Activated CD8-positive, alpha-beta memory T cell treated with anti-CD3 and anti-CD28 coated beads, Interleukin-2, amount 10 ng/mL, durations not matched to agents 7 days and 5 days (primary cell): ENCODE measurements at regions not wholly inside any gene's neighbourhood (a gene's known extent, or its start where the extent isn't known, plus 50 kb on each side); places are given as distances from the start of the nearest gene placed in this dataset.
"Not testable (repeated sequence)": the region's sequence is repeated elsewhere in the genome, so short reads cannot be mapped to it uniquely, and the experiment has no call there.

Experiments used
- ATAC-seq: fragments of 150-1000 bp; cut with Tn5 transposase; one replicate; pipeline ENCODE4 v1.10.0; 2021; ENCODE audit warnings: moderate library complexity
- CTCF ChIA-PET: fragments of 350-600 bp; sonication (Branson Sonifier 250); formaldehyde crosslinking; loops from one replicate; lab custom pipeline; 2021; ENCODE audit warnings: antibody characterized with exemption; lab: Charles Lee
- DNase-seq: peaks from one replicate; pipeline ENCODE4 v3.0.0-alpha.2; 2020
- H3K27ac Mint-ChIP-seq: one replicate; pipeline ENCODE4 v1.8.0; 2021; ENCODE audit warnings: mild to moderate bottlenecking, mixed read lengths
- H3K27me3 Mint-ChIP-seq: one replicate; pipeline ENCODE4 v1.8.0; 2021; ENCODE audit warnings: mixed read lengths
- H3K36me3 Mint-ChIP-seq: one replicate; pipeline ENCODE4 v1.8.0; 2021; ENCODE audit warnings: mild to moderate bottlenecking, mixed read lengths
- H3K4me1 Mint-ChIP-seq: one replicate; pipeline ENCODE4 v1.8.0; 2021; ENCODE audit warnings: mixed read lengths
- H3K4me3 Mint-ChIP-seq: one replicate; pipeline ENCODE4 v1.8.0; 2021; ENCODE audit warnings: mild to moderate bottlenecking, moderate library complexity, mixed read lengths
- H3K9me3 Mint-ChIP-seq: one replicate; pipeline ENCODE4 v1.8.0; 2022; ENCODE audit warnings: low read depth, mixed read lengths

GRCh38 chr6:3672339-3672738 lies 79.2 kb downstream of the PXDC1 start:
- not testable (repeated sequence) for ATAC-seq, H3K4me1 Mint-ChIP-seq, H3K27ac Mint-ChIP-seq, H3K9me3 Mint-ChIP-seq, DNase-seq, H3K36me3 Mint-ChIP-seq, H3K4me3 Mint-ChIP-seq
- CTCF ChIA-PET: interaction anchor here (1.1 kb wide), 1 partner anchor 60 kb away, joined by 4 read pairs; no protein-coding TSS in a partner anchor
- peaks cover 17% of the 10 kb centered on the region for H3K27me3 Mint-ChIP-seq

- ATAC-seq: no peak
These were observed 80.1 kb downstream of the PXDC1 start for GRCh38 chr6:3671382-3671781.

GRCh38 chr6:3670356-3670755 lies 81.2 kb downstream of the PXDC1 start:
- DNase-seq: no peak
- no peaks in the 10 kb centered on the region for H3K9me3 Mint-ChIP-seq
- ATAC-seq: no peak
- H3K27ac Mint-ChIP-seq: no peak overlapping the region
- no peaks in the 10 kb centered on the region for H3K4me1 Mint-ChIP-seq
- H3K4me3 Mint-ChIP-seq: no peak overlapping the region
- no peaks in the 10 kb centered on the region for H3K36me3 Mint-ChIP-seq
- CTCF ChIA-PET: no interaction called here
- peaks cover 16% of the 10 kb centered on the region for H3K27me3 Mint-ChIP-seq

More at GRCh38 chr6:3671382-3671781, 80.1 kb downstream of the PXDC1 start:
- H3K27ac Mint-ChIP-seq: no peak overlapping the region
- no peaks in the 10 kb centered on the region for H3K36me3 Mint-ChIP-seq
- DNase-seq: no peak
- H3K4me3 Mint-ChIP-seq: no peak overlapping the region
- peaks cover 21% of the 10 kb centered on the region for H3K27me3 Mint-ChIP-seq
- no peaks in the 10 kb centered on the region for H3K4me1 Mint-ChIP-seq
- CTCF ChIA-PET: interaction anchor here (1.1 kb wide), 1 partner anchor 61 kb away, joined by 4 read pairs; no protein-coding TSS in a partner anchor
- no peaks in the 10 kb centered on the region for H3K9me3 Mint-ChIP-seq

- no peak for DNase-seq
- CTCF ChIA-PET: no interaction called here
- no peaks in the 10 kb centered on the region for H3K4me1 Mint-ChIP-seq
- H3K36me3 Mint-ChIP-seq: no peaks in the 10 kb centered on the region
- H3K27ac Mint-ChIP-seq: no peak overlapping the region
- no peak for ATAC-seq
- H3K27me3 Mint-ChIP-seq: peaks cover 13% of the 10 kb centered on the region
- no peaks in the 10 kb centered on the region for H3K9me3 Mint-ChIP-seq
- no peak overlapping the region for H3K4me3 Mint-ChIP-seq
These were observed 81.6 kb downstream of the PXDC1 start for GRCh38 chr6:3669916-3670315.

- H3K36me3 Mint-ChIP-seq: no peaks in the 10 kb centered on the region
- CTCF ChIA-PET: no interaction called here
- H3K27me3 Mint-ChIP-seq: peaks cover 12% of the 10 kb centered on the region
- DNase-seq (no peak), ATAC-seq (no peak)
- H3K9me3 Mint-ChIP-seq: no peaks in the 10 kb centered on the region
- no peak overlapping the region for H3K27ac Mint-ChIP-seq
- H3K4me3 Mint-ChIP-seq: no peak overlapping the region
- H3K4me1 Mint-ChIP-seq: no peaks in the 10 kb centered on the region
These were observed 85.9 kb downstream of the PXDC1 start for GRCh38 chr6:3665608-3666007.

- Mint-ChIP-seq H3K9me3 (no peaks in the 10 kb centered on the region), H3K36me3 (no peaks in the 10 kb centered on the region), H3K4me1 (no peaks in the 10 kb centered on the region), H3K27me3 (peaks cover 13% of the 10 kb centered on the region), H3K4me3 (no peak overlapping the region), H3K27ac (no peak overlapping the region)
- CTCF ChIA-PET: no interaction called here
- DNase-seq (no peak), ATAC-seq (no peak)
These were observed 86.9 kb downstream of the PXDC1 start for GRCh38 chr6:3664625-3665041.

- ATAC-seq (no peak), DNase-seq (no peak)
- H3K4me1 Mint-ChIP-seq: no peaks in the 10 kb centered on the region
- H3K27me3 Mint-ChIP-seq: peaks cover 15% of the 10 kb centered on the region
- CTCF ChIA-PET: no interaction called here
- H3K27ac Mint-ChIP-seq: no peak overlapping the region
- no peaks in the 10 kb centered on the region for H3K36me3 Mint-ChIP-seq
- H3K9me3 Mint-ChIP-seq: no peaks in the 10 kb centered on the region
- no peak overlapping the region for H3K4me3 Mint-ChIP-seq
These were observed 87.7 kb downstream of the PXDC1 start for GRCh38 chr6:3663811-3664210.

- Mint-ChIP-seq H3K4me3 (no peak overlapping the region), H3K27me3 (peaks cover 15% of the 10 kb centered on the region), H3K4me1 (no peaks in the 10 kb centered on the region), H3K36me3 (no peaks in the 10 kb centered on the region), H3K27ac (no peak overlapping the region), H3K9me3 (no peaks in the 10 kb centered on the region)
- ATAC-seq (no peak), DNase-seq (no peak)
- CTCF ChIA-PET: no interaction called here
These were observed 88.4 kb downstream of the PXDC1 start for GRCh38 chr6:3663081-3663480.

GRCh38 chr6:3661390-3661789 lies 90.1 kb downstream of the PXDC1 start:
- CTCF ChIA-PET: no interaction called here

GRCh38 chr6:3660473-3660872 lies 91.0 kb downstream of the PXDC1 start:
- ATAC-seq (no peak), DNase-seq (no peak)
- H3K36me3 Mint-ChIP-seq: no peaks in the 10 kb centered on the region
- H3K9me3 Mint-ChIP-seq: no peaks in the 10 kb centered on the region
- no peaks in the 10 kb centered on the region for H3K4me1 Mint-ChIP-seq
- H3K4me3 Mint-ChIP-seq: no peak overlapping the region
- H3K27me3 Mint-ChIP-seq: peaks cover 5% of the 10 kb centered on the region
- CTCF ChIA-PET: no interaction called here
- no peak overlapping the region for H3K27ac Mint-ChIP-seq

More at GRCh38 chr6:3661390-3661789, 90.1 kb downstream of the PXDC1 start:
- peaks cover 6% of the 10 kb centered on the region for H3K27me3 Mint-ChIP-seq
- no peaks in the 10 kb centered on the region for H3K4me1 Mint-ChIP-seq
- H3K4me3 Mint-ChIP-seq: no peak overlapping the region
- H3K36me3 Mint-ChIP-seq: no peaks in the 10 kb centered on the region
- ATAC-seq (no peak), DNase-seq (no peak)
- no peak overlapping the region for H3K27ac Mint-ChIP-seq
- H3K9me3 Mint-ChIP-seq: no peaks in the 10 kb centered on the region

- Mint-ChIP-seq H3K4me1 (no peaks in the 10 kb centered on the region), H3K27me3 (peaks cover 5% of the 10 kb centered on the region), H3K4me3 (no peak overlapping the region), H3K36me3 (no peaks in the 10 kb centered on the region), H3K27ac (no peak overlapping the region), H3K9me3 (no peaks in the 10 kb centered on the region)
- CTCF ChIA-PET: no interaction called here
- DNase-seq (no peak), ATAC-seq (no peak)
These were observed 91.8 kb downstream of the PXDC1 start for GRCh38 chr6:3659748-3660147.

GRCh38 chr6:3656076-3656475 lies 95.4 kb downstream of the PXDC1 start:
- DNase-seq: no peak
- Mint-ChIP-seq H3K4me3 (no peak overlapping the region), H3K36me3 (no peaks in the 10 kb centered on the region), H3K27me3 (peaks cover 5% of the 10 kb centered on the region), H3K9me3 (no peaks in the 10 kb centered on the region), H3K27ac (no peak overlapping the region), H3K4me1 (no peaks in the 10 kb centered on the region)
- ATAC-seq: no peak
- CTCF ChIA-PET: interaction anchor here (0.6 kb wide), 1 partner anchor 142 kb away, joined by 3 read pairs; no protein-coding TSS in a partner anchor

GRCh38 chr6:3654898-3655297 lies 96.6 kb downstream of the PXDC1 start:
- no peak overlapping the region for H3K27ac Mint-ChIP-seq
- H3K36me3 Mint-ChIP-seq: no peaks in the 10 kb centered on the region
- CTCF ChIA-PET: no interaction called here
- ATAC-seq (no peak), DNase-seq (no peak)
- peaks cover 5% of the 10 kb centered on the region for H3K27me3 Mint-ChIP-seq
- no peaks in the 10 kb centered on the region for H3K9me3 Mint-ChIP-seq
- H3K4me1 Mint-ChIP-seq: no peaks in the 10 kb centered on the region
- no peak overlapping the region for H3K4me3 Mint-ChIP-seq

- no peak for ATAC-seq
- Mint-ChIP-seq H3K9me3 (no peaks in the 10 kb centered on the region), H3K36me3 (no peaks in the 10 kb centered on the region), H3K4me1 (no peaks in the 10 kb centered on the region), H3K4me3 (no peak overlapping the region), H3K27me3 (peaks cover 3% of the 10 kb centered on the region), H3K27ac (no peak overlapping the region)
- CTCF ChIA-PET: no interaction called here
- DNase-seq: no peak
These were observed 97.1 kb downstream of the PXDC1 start for GRCh38 chr6:3654436-3654835.
